ENCODE measurements at regions not wholly inside any gene's neighbourhood (a gene's known extent, or its start where the extent isn't known, plus 50 kb on each side); places are given as distances from the start of the nearest gene placed in this dataset.
A peak's percentile ranks its signal among the peaks of the same experiment; 100 is the strongest.

DNA sequence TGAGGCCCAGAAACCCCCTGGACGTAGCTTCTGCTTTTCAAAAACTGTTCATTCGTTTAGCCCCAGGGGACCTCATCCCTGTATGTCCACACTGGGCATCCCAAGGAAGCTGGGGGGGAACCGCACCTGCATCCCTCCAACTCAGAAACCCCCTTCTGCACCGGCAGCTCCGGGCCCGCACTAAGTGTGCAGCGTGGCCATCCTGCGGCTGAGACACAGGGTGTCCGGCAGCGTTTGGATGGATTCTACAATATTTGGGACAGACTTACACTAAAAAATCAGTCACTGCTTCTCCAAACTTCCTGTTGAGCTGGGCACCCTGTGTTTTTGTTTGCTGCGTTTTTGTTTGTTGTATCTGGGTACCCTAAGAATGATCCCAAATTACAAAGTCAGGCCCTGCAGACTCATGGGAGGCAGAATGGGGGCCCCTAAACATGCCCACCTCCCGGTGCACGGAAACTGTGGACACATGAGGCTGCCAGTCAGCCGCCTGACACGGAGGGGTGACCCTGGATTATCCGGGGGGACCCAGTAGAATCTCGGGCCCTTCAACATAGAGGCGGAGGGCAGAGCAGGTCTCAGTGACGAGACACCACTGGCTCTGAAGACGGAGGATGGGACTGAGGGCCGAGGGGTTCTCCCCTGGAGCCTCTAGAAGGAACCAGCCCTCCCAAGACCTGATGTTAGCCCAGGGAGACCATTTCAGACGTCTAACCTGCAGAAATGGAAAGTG lies 88.2 kb upstream of the BHLHE23 start:
- Histone ChIP-seq H3K36me3 (no peaks in the 10 kb centered on the region), H3K4me1 (no peaks in the 10 kb centered on the region), H3K27me3 (peaks cover 5 to 90% (median 25%) of the 10 kb centered on the region in 9 donors), H3K4me3 (no peak overlapping the region), H3K9me3 (no peaks in the 10 kb centered on the region), H3K27ac (no peak overlapping the region)
- WGBS, 4 donors = 73 to 78% (median 75%) methylated on average over 22 of the region's 22 CpGs
- DNase-seq = peak in 2 of 5 donors; percentile 0 to 16
- intact Hi-C loops (cut with DNase I) = no loop called here
- ATAC-seq = no peak
- TF ChIP-seq, protein P1, sequence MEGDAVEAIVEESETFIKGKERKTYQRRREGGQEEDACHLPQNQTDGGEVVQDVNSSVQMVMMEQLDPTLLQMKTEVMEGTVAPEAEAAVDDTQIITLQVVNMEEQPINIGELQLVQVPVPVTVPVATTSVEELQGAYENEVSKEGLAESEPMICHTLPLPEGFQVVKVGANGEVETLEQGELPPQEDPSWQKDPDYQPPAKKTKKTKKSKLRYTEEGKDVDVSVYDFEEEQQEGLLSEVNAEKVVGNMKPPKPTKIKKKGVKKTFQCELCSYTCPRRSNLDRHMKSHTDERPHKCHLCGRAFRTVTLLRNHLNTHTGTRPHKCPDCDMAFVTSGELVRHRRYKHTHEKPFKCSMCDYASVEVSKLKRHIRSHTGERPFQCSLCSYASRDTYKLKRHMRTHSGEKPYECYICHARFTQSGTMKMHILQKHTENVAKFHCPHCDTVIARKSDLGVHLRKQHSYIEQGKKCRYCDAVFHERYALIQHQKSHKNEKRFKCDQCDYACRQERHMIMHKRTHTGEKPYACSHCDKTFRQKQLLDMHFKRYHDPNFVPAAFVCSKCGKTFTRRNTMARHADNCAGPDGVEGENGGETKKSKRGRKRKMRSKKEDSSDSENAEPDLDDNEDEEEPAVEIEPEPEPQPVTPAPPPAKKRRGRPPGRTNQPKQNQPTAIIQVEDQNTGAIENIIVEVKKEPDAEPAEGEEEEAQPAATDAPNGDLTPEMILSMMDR (IDR thresholded peaks at IDR 0.05) = no peak
- no peak for TF ChIP-seq POLR2A (IDR thresholded peaks at IDR 0.05)

DNA sequence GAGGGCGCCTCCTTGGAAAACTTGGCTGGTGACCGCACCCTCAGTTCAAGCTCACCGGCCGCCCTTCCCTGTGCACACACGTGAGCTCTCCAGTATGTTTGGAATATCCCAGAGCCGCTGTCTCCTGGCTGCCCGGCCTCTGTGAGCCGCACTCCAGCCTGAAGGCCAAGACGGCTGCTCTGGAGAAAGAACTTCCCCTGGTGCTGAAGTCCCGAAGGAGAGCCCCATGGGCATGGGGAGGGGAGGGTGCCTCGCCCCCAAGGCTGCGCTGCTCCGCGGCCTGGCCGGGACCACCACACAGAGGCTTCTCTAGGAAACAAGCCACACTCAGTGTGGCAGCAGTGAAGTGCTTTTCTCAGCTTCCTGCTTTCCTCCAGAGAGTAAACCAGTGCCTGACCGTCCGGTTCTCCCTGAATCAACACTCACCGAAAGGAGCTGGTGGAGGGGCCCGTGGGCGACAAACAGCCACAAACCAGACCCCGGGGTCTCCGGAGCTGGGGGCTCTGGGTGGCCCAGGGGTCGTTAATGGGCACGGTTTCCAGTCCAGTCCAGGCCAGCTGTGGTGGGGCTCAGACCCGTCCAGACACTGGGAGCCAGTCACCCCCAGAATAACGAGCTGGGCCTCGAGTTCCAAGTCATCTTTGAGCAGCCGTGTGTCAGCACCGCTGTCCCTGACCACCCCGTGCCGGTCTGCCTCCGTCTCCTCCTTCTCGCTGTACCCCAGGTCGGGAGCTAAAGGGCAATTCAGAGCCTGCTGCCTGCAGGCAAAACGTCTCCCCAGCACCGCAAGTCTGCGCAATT lies 87.4 kb upstream of the BHLHE23 start:
- H3K27ac ChIP-seq = no peak overlapping the region
- H3K9me3 ChIP-seq = no peaks in the 10 kb centered on the region
- no peaks in the 10 kb centered on the region for H3K4me1 ChIP-seq
- TF ChIP-seq, protein P1 (IDR thresholded peaks at IDR 0.05) = no peak
- TF ChIP-seq POLR2A (IDR thresholded peaks at IDR 0.05) = no peak
- H3K4me3 ChIP-seq = no peak overlapping the region
- WGBS, 4 donors = 66 to 74% (median 68%) methylated on average over 15 to 37 of the region's 37 CpGs
- H3K27me3 ChIP-seq = peaks cover 0 to 90% (median 17%) of the 10 kb centered on the region in 9 donors
- no peaks in the 10 kb centered on the region for H3K36me3 ChIP-seq
- intact Hi-C loops (cut with DNase I) = no loop called here
- peak in 3 of 5 donors; percentile 7 to 51 (median 14) for DNase-seq
- no peak for ATAC-seq

DNA sequence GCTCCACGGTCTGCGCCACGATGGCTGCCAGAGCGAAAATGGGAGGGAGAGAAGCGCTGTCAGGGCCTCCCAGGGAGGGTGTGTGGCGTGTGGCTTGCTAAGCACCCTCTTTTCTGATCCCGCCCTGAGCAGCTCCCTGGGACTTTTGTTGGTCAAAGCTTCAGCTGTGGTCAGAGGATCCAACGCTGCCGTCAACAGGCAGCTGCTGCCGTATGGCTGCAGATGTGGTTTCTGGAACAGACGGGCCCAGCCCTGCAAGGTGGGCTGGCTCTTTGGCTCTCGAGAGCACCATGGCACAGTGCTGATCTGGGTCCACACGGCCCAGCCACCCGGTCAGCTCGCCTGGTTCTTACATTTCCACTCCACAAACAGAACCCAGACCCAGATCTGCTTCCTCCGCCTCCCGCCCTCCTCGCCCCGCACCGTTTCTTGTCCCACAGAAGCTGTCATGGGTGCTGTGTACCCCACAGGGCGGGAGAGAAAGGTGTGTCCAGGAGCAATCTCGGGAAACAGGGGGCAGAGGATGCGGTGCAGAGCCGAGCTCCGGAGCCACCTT lies 86.0 kb upstream of the BHLHE23 start:
- Histone ChIP-seq H3K4me3 (no peak overlapping the region), H3K4me1 (no peaks in the 10 kb centered on the region), H3K27me3 (peaks cover 3 to 88% (median 15%) of the 10 kb centered on the region in 9 donors), H3K36me3 (no peaks in the 10 kb centered on the region), H3K27ac (no peak overlapping the region), H3K9me3 (no peaks in the 10 kb centered on the region)
- TF ChIP-seq, protein P1 (IDR thresholded peaks at IDR 0.05) = no peak
- TF ChIP-seq POLR2A (IDR thresholded peaks at IDR 0.05) = no peak
- 69 to 73% (median 71%) methylated on average over 21 to 25 of the region's 25 CpGs for WGBS, 4 donors
- ATAC-seq = no peak
- intact Hi-C loops (cut with DNase I) = no loop called here
- peak in 3 of 5 donors; percentile 5 to 54 (median 7) for DNase-seq
